GM23338 (cell line): ENCODE measurements at regions not wholly inside any gene's neighbourhood (a gene's known extent, or its start where the extent isn't known, plus 50 kb on each side); places are given as distances from the start of the nearest gene placed in this dataset.

Experiments
- ATAC-seq: fragments of 200-7000 bp; cut with Tn5 transposase; 3 replicates; pipeline ENCODE4 v1.9.1; 2020
- DNase-seq: peaks from one replicate; pipeline ENCODE4 v3.0.0-alpha.2; 2015; ENCODE audit warnings: low spot score
- H2AFZ ChIP-seq: fragments of 200-600 bp; sonication (generic); 2 replicates; pipeline ENCODE4 v1.8.0; 2016; ENCODE audit warnings: antibody characterized with exemption, mild to moderate bottlenecking, moderate library complexity
- H3F3A ChIP-seq: fragments of 200-600 bp; sonication (generic); replicated peaks from 2 replicates; pipeline ENCODE4 v1.8.0; 2017; ENCODE audit warnings: antibody characterized with exemption, mixed run types, low read depth
- H3K27ac ChIP-seq: fragments of 200-600 bp; sonication (generic); 2 replicates; pipeline ENCODE4 v1.6.1; 2016; ENCODE audit warnings: low read depth
- H3K27me3 ChIP-seq: fragments of 200-600 bp; sonication (generic); 2 replicates; pipeline ENCODE4 v1.8.0; 2016; ENCODE audit warnings: mild to moderate bottlenecking, mixed run types, moderate library complexity; ENCODE audit not compliant: insufficient read depth
- H3K36me3 ChIP-seq: fragments of 200-600 bp; sonication (generic); 2 replicates; pipeline ENCODE4 v1.8.0; 2016; ENCODE audit warnings: mild to moderate bottlenecking; ENCODE audit not compliant: insufficient read depth
- H3K4me1 ChIP-seq: fragments of 200-600 bp; sonication (generic); 2 replicates; pipeline ENCODE4 v1.8.0; 2016; ENCODE audit warnings: mild to moderate bottlenecking, moderate library complexity; ENCODE audit not compliant: insufficient read depth
- H3K4me2 ChIP-seq: fragments of 200-600 bp; sonication (generic); 2 replicates; pipeline ENCODE4 v1.7.1; 2017; ENCODE audit warnings: mixed run types
- H3K4me3 ChIP-seq: fragments of 200-600 bp; sonication (generic); 2 replicates; pipeline ENCODE4 v1.6.1; 2016; ENCODE audit warnings: mixed run types
- H3K79me2 ChIP-seq: fragments of 200-600 bp; sonication (generic); replicated peaks from 2 replicates; pipeline ENCODE4 v1.8.0; 2017; ENCODE audit warnings: mild to moderate bottlenecking; ENCODE audit not compliant: insufficient read depth
- H3K9me2 ChIP-seq: fragments of 200-600 bp; sonication (generic); 2 replicates; pipeline ENCODE4 v1.8.0; 2017; ENCODE audit not compliant: insufficient read depth
- H4K20me1 ChIP-seq: fragments of 200-600 bp; sonication (generic); replicated peaks from 2 replicates; pipeline ENCODE4 v1.8.0; 2017; ENCODE audit warnings: mild to moderate bottlenecking; ENCODE audit not compliant: insufficient read depth
- H3K27ac Mint-ChIP-seq: 2 replicates; pipeline ENCODE4 v1.8.0; 2020; ENCODE audit warnings: inconsistent platforms, mild to moderate bottlenecking, moderate library complexity, mixed read lengths
- H3K27me3 Mint-ChIP-seq: 3 replicates; pipeline ENCODE4 v1.8.0; 2022; ENCODE audit warnings: low read depth, mild to moderate bottlenecking, moderate library complexity, mixed read lengths, inconsistent platforms; ENCODE audit not compliant: insufficient read depth, poor library complexity
- H3K36me3 Mint-ChIP-seq: 3 replicates; pipeline ENCODE4 v1.8.0; 2021; ENCODE audit warnings: low read depth, mild to moderate bottlenecking, inconsistent platforms, moderate library complexity, mixed read lengths
- H3K4me1 Mint-ChIP-seq: 3 replicates; pipeline ENCODE4 v1.8.0; 2020; ENCODE audit warnings: mild to moderate bottlenecking, inconsistent platforms, mixed read lengths
- H3K4me3 Mint-ChIP-seq: 3 replicates; pipeline ENCODE4 v1.8.0; 2021; ENCODE audit warnings: moderate library complexity, mild to moderate bottlenecking, inconsistent platforms, mixed read lengths
- H3K9me3 Mint-ChIP-seq: 3 replicates; pipeline ENCODE4 v1.8.0; 2020; ENCODE audit warnings: moderate library complexity, mild to moderate bottlenecking, inconsistent platforms, mixed read lengths
- CREB1 ChIP-seq: fragments of 250-450 bp; sonication (Bioruptor Pico); IDR thresholded peaks from 2 replicates; pipeline ENCODE4 v1.5.0; 2020; ENCODE audit warnings: low read depth, mild to moderate bottlenecking, moderate library complexity
- ETS1 ChIP-seq: IDR thresholded peaks from 2 replicates; pipeline ENCODE4 v1.6.1; 2016; ENCODE audit warnings: antibody characterized with exemption
- EZH2 ChIP-seq: fragments of 200-600 bp; sonication (generic); IDR thresholded peaks from one replicate; pipeline ENCODE4 v1.8.0; 2017; ENCODE audit warnings: antibody characterized with exemption, mild to moderate bottlenecking, low read depth; ENCODE audit not compliant: unreplicated experiment
- EZH2phosphoT487 ChIP-seq: fragments of 200-600 bp; sonication (generic); IDR thresholded peaks from one replicate; pipeline ENCODE4 v1.8.1; 2018; ENCODE audit warnings: antibody characterized with exemption; ENCODE audit not compliant: unreplicated experiment
- JUNB ChIP-seq: IDR thresholded peaks from one replicate; pipeline ENCODE4 v1.6.1; 2016; ENCODE audit warnings: antibody characterized with exemption; ENCODE audit not compliant: unreplicated experiment
- NANOG ChIP-seq: IDR thresholded peaks from 2 replicates; pipeline ENCODE4 v1.6.1; 2016; ENCODE audit warnings: antibody characterized with exemption, borderline replicate concordance
- POLR2AphosphoS5 ChIP-seq: IDR thresholded peaks from 2 replicates; pipeline ENCODE4 v1.6.1; 2016; ENCODE audit warnings: antibody characterized with exemption, low read depth
- STAT1 ChIP-seq: IDR thresholded peaks from one replicate; pipeline ENCODE4 v1.6.1; 2016; ENCODE audit warnings: antibody characterized with exemption; ENCODE audit not compliant: unreplicated experiment
- ZNF114 ChIP-seq: fragments of 250-450 bp; sonication (Bioruptor Pico); IDR thresholded peaks from 2 replicates; pipeline ENCODE4 v1.5.0; 2020; ENCODE audit warnings: mild to moderate bottlenecking, moderate library complexity
- ZNF331 ChIP-seq: fragments of 250-450 bp; sonication (Bioruptor Pico); IDR thresholded peaks from 2 replicates; pipeline ENCODE4 v1.5.0; 2020; ENCODE audit warnings: low read depth, mild to moderate bottlenecking, moderate library complexity
- ZNF462 ChIP-seq: fragments of 250-450 bp; sonication (Bioruptor Pico); IDR thresholded peaks from 2 replicates; pipeline ENCODE4 v1.5.0; 2020; ENCODE audit warnings: mild to moderate bottlenecking, moderate library complexity
- TF ChIP-seq, protein P1 (sequence below), 2 experiments: fragments of 200-600 bp in 1 of 2; sonication (generic) in 1 of 2; conservative IDR thresholded peaks; 2 replicates each; pipeline versions ENCODE4 v1.5.1 to v1.6.1; 2016 to 2017; ENCODE audit warnings: antibody characterized with exemption in 2 of 2, low read depth in 2 of 2, mild to moderate bottlenecking in 2 of 2, moderate library complexity in 1 of 2

DNA sequence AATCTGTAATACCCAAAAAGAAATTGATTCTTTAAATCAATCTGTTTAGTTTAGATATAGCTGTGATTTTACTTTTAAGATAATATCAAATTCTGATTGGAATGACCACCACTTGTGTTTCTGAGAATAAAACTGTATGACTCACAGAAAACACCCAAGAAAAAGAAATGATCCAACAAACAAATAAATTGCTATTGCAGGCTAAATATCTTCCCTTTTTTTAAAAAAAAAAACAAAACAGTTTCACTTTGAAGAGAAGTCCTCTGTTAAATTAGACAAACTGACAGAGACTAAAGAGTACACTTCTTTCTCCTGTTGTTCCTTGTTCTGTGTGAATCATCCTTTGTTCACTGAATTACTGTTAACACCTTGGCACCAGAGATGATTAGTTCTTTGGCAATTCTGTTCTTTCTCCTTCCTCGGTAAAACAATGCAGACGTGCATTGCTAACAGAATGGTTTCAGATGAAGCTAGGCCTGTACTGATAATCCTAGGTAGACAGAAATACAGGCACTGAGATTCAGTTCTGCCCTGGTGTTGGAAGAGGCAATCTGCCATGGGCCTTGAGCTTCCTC lies 895.2 kb upstream of the CITED2 start (continued):
- no peak for TF ChIP-seq ZNF462 (CRISPR knock-in tag)
- TF ChIP-seq EZH2phosphoT487 = no peak
- no peak for TF ChIP-seq EZH2
- no peak for TF ChIP-seq STAT1

GRCh38 chr6:140264431-140264830 lies 890.0 kb upstream of the CITED2 start:
- H4K20me1 ChIP-seq = no peaks in the 10 kb centered on the region
- ATAC-seq = no peak
- H3K27ac ChIP-seq = no peak overlapping the region
- H3K36me3 ChIP-seq = no peaks in the 10 kb centered on the region
- Mint-ChIP-seq H3K9me3 (peaks cover 62% of the 10 kb centered on the region), H3K27me3 (peaks cover under 1% of the 10 kb centered on the region), H3K36me3 (peaks cover 56% of the 10 kb centered on the region), H3K4me3 (no peak overlapping the region), H3K27ac (no peak overlapping the region), H3K4me1 (no peaks in the 10 kb centered on the region)
- H3K4me3 ChIP-seq = no peak overlapping the region
- H3K79me2 ChIP-seq = no peaks in the 10 kb centered on the region
- H3K27me3 ChIP-seq = no peaks in the 10 kb centered on the region
- no peaks in the 10 kb centered on the region for H3K4me1 ChIP-seq
- no peak for DNase-seq
- H3F3A ChIP-seq = no peaks in the 10 kb centered on the region
- H3K9me2 ChIP-seq = no peaks in the 10 kb centered on the region
- H2AFZ ChIP-seq = no peak overlapping the region
- H3K4me2 ChIP-seq = no peak overlapping the region
- no peak for TF ChIP-seq STAT1
- TF ChIP-seq, protein P1, sequence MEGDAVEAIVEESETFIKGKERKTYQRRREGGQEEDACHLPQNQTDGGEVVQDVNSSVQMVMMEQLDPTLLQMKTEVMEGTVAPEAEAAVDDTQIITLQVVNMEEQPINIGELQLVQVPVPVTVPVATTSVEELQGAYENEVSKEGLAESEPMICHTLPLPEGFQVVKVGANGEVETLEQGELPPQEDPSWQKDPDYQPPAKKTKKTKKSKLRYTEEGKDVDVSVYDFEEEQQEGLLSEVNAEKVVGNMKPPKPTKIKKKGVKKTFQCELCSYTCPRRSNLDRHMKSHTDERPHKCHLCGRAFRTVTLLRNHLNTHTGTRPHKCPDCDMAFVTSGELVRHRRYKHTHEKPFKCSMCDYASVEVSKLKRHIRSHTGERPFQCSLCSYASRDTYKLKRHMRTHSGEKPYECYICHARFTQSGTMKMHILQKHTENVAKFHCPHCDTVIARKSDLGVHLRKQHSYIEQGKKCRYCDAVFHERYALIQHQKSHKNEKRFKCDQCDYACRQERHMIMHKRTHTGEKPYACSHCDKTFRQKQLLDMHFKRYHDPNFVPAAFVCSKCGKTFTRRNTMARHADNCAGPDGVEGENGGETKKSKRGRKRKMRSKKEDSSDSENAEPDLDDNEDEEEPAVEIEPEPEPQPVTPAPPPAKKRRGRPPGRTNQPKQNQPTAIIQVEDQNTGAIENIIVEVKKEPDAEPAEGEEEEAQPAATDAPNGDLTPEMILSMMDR (conservative IDR thresholded peaks at IDR 0.05; ENCODE audit: low read depth in 2 of 2) = no peak
- no peak for TF ChIP-seq EZH2phosphoT487
- no peak for TF ChIP-seq CREB1 (CRISPR knock-in tag)
- no peak for TF ChIP-seq ETS1
- no peak for TF ChIP-seq JUNB
- TF ChIP-seq POLR2AphosphoS5 = no peak
- TF ChIP-seq ZNF114 (CRISPR knock-in tag) = no peak
- TF ChIP-seq EZH2 = no peak
- TF ChIP-seq NANOG = no peak
- no peak for TF ChIP-seq ZNF331 (CRISPR knock-in tag)
